Cerebellar cortex (tissue), 1 donor: ENCODE measurements at regions not wholly inside any gene's neighbourhood (a gene's known extent, or its start where the extent isn't known, plus 50 kb on each side); places are given as distances from the start of the nearest gene placed in this dataset.

ENCODE experiments used
- DNase-seq: peaks from one replicate; pipeline ENCODE4 v3.0.0-alpha.2; 2015; ENCODE audit warnings: low spot score

GRCh38 chr5:120738568-120738967, 274.5 kb downstream of the PRR16 start:
- peak; percentile 5 for DNase-seq

GRCh38 chr5:120740989-120741388, 276.9 kb downstream of the PRR16 start:
- DNase-seq: no peak

- DNase-seq: no peak
These were observed 284.4 kb downstream of the PRR16 start for GRCh38 chr5:120748474-120748873.

GRCh38 chr5:120749737-120750136, 285.6 kb downstream of the PRR16 start:
- DNase-seq: no peak

- no peak for DNase-seq
These were observed 295.5 kb downstream of the PRR16 start for GRCh38 chr5:120759587-120759986.

GRCh38 chr5:120761986-120762385, 297.9 kb downstream of the PRR16 start:
- no peak for DNase-seq

- no peak for DNase-seq
These were observed 301.1 kb downstream of the PRR16 start for GRCh38 chr5:120765189-120765588.

- DNase-seq: no peak
These were observed 303.2 kb downstream of the PRR16 start for GRCh38 chr5:120767178-120767820.

GRCh38 chr5:120769312-120769872, 305.3 kb downstream of the PRR16 start:
- DNase-seq: no peak

GRCh38 chr5:120771202-120771601, 307.1 kb downstream of the PRR16 start:
- DNase-seq: no peak

- DNase-seq: no peak
These were observed 314.7 kb downstream of the PRR16 start for GRCh38 chr5:120778491-120779484.

- DNase-seq: peak; percentile 22
These were observed 315.6 kb downstream of the PRR16 start for GRCh38 chr5:120779674-120780073.

- DNase-seq: no peak
These were observed 324.4 kb downstream of the PRR16 start for GRCh38 chr5:120788481-120788880.

- DNase-seq: no peak
These were observed 325.8 kb downstream of the PRR16 start for GRCh38 chr5:120789918-120790317.

GRCh38 chr5:120790339-120790738, 326.2 kb downstream of the PRR16 start:
- DNase-seq: no peak

- no peak for DNase-seq
These were observed 328.4 kb downstream of the PRR16 start for GRCh38 chr5:120792477-120792876.

- DNase-seq: no peak
These were observed 330.0 kb downstream of the PRR16 start for GRCh38 chr5:120794121-120794520.

GRCh38 chr5:120803282-120803681, 339.2 kb downstream of the PRR16 start:
- peak; percentile 31 for DNase-seq

GRCh38 chr5:120805131-120805530, 341.0 kb downstream of the PRR16 start:
- DNase-seq: no peak

- no peak for DNase-seq
These were observed 342.1 kb downstream of the PRR16 start for GRCh38 chr5:120806202-120806601.

- DNase-seq: no peak
These were observed 344.0 kb downstream of the PRR16 start for GRCh38 chr5:120808135-120808534.

- DNase-seq: no peak
These were observed 344.5 kb downstream of the PRR16 start for GRCh38 chr5:120808606-120809005.

- DNase-seq: no peak
These were observed 349.5 kb downstream of the PRR16 start for GRCh38 chr5:120813551-120813950.
